GM12874 (cell line): ENCODE measurements at regions not wholly inside any gene's neighbourhood (a gene's known extent, or its start where the extent isn't known, plus 50 kb on each side); places are given as distances from the start of the nearest gene placed in this dataset.

Source experiments
- TF ChIP-seq, protein P1 (sequence below): IDR thresholded peaks from 2 replicates; pipeline ENCODE4 v1.5.1; 2011; ENCODE audit warnings: low read depth, mild to moderate bottlenecking, control low read depth, low read length, moderate library complexity; ENCODE audit not compliant: insufficient read depth

DNA sequence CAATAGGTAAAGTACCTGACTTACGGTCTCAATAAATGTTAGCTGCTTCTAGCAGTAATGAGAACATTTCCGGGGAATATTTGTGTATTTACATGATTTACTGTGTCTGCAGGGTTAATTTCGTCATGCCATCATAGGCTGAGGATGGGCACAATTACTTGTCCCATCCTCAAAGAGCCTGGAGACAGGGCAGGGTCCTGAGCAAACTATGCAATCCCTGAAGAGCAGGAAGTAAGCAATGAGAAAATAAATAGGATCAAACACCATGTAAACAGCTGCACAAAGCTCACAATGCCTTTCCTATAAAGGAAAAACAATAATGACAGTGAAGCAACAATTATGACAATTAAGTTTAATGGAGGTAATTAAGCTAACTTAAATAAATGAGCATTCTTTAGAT lies 114.6 kb upstream of the FOXQ1 start:
- TF ChIP-seq, protein P1, sequence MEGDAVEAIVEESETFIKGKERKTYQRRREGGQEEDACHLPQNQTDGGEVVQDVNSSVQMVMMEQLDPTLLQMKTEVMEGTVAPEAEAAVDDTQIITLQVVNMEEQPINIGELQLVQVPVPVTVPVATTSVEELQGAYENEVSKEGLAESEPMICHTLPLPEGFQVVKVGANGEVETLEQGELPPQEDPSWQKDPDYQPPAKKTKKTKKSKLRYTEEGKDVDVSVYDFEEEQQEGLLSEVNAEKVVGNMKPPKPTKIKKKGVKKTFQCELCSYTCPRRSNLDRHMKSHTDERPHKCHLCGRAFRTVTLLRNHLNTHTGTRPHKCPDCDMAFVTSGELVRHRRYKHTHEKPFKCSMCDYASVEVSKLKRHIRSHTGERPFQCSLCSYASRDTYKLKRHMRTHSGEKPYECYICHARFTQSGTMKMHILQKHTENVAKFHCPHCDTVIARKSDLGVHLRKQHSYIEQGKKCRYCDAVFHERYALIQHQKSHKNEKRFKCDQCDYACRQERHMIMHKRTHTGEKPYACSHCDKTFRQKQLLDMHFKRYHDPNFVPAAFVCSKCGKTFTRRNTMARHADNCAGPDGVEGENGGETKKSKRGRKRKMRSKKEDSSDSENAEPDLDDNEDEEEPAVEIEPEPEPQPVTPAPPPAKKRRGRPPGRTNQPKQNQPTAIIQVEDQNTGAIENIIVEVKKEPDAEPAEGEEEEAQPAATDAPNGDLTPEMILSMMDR = no peak

DNA sequence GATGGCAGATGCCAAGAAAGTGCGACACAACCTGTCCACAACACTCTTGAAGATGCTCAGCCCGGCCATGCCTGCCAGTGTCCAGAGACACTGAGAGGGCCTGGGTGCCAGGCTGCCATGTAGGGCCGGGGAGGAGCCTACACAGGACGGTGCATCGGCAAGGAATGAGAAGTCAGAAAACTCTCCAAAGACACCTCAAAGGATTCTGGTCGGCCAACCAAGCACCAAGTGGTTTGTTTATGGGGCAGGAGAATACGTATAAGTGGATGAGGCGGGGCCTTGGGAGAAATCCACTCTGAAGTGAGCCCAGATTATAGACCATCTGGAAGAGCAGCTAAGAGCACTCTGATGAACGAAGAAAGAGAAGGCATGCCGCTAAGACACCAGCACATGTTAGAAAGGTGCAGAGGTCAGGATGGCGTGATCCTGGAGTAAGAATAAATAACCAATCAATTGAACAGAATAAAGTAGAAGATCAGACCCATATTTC lies 120.7 kb upstream of the FOXQ1 start:
- TF ChIP-seq, protein P1 = no peak

DNA sequence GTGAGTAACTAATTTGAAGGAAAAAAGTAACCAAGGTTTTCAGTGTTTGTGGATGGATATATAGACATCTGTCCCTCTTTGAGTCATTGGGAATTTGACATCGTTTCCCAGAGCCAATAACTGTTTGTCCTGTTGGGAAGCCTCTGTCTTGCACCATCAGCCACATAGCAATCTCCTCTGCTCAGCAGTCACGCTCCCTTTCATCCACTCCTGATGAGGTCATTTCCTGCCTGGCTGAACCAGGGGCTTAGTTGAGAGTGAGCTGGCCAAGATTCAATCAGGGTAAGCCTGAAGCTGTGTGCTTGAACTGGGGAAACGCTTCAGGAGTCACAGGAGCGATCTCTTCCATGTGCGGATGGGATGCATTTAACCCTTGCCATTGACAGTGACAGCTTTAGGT lies 121.5 kb upstream of the FOXQ1 start:
- TF ChIP-seq, protein P1 = no peak

DNA sequence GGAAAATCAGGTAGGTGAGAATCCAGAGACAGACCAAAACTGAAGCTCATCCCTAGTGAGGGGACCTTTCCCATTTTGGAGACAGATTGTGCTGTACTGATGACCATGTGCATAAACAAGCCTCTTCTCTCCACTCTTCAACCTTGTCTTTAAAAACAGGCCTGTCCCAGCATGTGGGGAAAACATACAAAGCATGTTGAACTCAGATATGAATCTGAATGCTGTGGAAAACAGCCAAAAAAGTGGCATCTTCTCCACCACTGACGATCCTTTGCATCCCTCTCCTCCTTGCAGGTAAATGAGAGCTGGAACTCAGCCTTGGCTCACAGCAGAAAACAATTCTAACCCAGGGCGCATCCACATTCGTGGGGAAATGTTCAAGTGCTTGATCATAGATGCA lies 123.7 kb upstream of the FOXQ1 start:
- TF ChIP-seq, protein P1 = no peak

DNA sequence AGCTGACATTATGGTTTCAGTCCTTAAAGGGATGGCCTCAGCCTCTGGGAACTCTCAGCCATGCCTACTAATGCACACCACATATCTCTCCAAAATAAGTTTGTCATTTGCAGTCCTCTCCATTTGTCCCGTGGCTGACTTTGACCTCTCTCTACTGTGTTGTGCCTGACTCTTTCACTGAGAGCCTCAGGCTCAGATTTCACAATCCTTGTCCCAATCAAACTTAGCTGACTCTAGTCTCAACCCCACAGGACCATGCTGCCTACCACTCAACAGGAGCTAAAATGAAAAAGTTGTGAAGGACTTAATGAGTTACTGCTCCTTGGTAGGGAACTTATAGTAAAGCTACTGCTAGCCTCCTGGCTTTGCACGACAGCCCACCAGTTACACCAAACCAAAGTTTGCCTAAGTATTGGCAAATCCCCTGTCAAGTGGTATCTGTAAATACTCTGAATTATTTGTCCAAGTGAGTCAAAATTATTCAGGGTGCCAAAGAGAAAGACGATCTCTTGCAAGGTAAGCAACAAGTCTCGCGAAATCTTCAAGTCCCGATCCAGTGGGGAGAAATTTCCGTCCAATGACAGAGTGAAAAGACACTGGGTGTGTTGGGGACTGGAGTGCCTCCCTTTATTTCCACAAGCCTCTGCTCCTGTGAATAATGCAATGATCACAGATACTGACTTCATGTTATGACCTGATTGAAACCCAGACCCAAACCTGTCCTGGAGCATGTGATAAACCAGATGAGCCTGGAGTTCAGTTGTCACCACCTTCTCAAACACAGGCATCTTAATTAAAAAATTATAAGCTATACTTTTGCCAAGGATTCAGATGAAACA lies 124.4 kb upstream of the FOXQ1 start:
- TF ChIP-seq, protein P1 = no peak

DNA sequence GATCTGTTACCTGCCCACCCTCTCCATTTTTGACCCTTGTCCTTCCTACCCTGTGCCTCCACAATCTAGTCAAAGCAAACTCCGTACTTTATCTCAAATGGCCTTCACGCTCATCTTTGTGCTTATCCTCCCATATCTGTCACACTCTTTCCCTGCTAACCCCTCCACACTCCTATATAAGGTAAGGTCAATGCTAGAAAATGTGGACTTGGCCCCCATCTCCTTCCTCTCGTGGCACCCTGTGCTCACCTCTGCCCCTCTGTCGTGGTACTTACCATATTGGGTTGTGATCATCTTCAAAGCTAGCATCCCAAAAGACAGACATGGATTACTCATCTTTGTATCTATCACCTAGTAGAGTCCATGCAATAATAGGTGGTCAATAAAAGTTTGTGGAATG lies 127.6 kb upstream of the FOXQ1 start:
- TF ChIP-seq, protein P1 = no peak

DNA sequence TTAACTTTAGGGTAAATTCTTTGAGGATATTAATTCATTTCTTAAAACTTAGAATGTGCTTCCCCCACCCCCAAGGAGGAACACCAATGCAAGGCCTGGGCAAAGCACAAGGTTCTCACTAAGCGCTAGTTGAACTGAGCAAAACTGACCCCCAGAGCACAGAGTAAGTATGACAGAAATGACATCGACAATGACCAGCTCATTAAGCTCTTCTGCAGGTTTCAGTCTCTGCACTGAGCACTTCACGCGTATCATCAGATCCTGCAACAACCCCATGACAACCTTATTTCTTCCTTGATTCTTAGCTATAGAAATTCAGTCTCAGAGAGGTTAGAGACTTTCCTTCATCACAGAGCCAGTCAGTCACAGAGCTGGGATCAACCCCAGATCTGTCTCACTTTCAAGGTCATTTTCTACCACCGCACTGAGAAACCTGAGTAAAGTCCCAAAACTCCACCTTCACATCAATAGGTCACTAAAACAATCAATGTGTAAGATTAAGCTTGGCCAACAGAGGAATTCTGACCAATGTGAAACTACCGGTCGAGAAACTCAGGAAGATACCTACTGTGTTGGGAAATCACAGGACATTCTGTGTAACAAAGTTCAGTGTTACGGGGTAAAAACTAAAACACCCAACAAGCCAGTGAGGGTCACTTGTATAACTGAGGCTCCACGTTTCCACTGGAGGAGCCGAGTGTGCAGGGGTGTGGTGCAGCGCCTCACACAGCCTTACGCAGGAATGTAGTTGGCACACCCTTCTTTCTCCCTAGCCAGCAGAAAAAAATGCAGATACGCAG lies 129.0 kb upstream of the FOXQ1 start:
- TF ChIP-seq, protein P1 = no peak
